Loucy (cell line): ENCODE measurements at regions not wholly inside any gene's neighbourhood (a gene's known extent, or its start where the extent isn't known, plus 50 kb on each side); places are given as distances from the start of the nearest gene placed in this dataset.

Experiments
- CTCF ChIP-seq: fragments of 200-600 bp; sonication (generic); conservative IDR thresholded peaks from 2 replicates; pipeline ENCODE4 v1.5.1; 2014; ENCODE audit warnings: mild to moderate bottlenecking, antibody characterized with exemption, low read length
- EZH2phosphoT487 ChIP-seq: fragments of 200-600 bp; IDR thresholded peaks from 2 replicates; pipeline ENCODE4 v1.6.1; 2018; ENCODE audit warnings: antibody characterized with exemption, mild to moderate bottlenecking, moderate library complexity, borderline replicate concordance

- TF ChIP-seq EZH2phosphoT487 (no peak), CTCF (no peak)
Observed at GRCh38 chr14:43338713-43339112, 1168.4 kb downstream of the FSCB start.
